ENCODE measurements at regions not wholly inside any gene's neighbourhood (a gene's known extent, or its start where the extent isn't known, plus 50 kb on each side); places are given as distances from the start of the nearest gene placed in this dataset.
"Not testable (repeated sequence)": the region's sequence is repeated elsewhere in the genome, so short reads cannot be mapped to it uniquely, and the experiment has no call there.

DNA sequence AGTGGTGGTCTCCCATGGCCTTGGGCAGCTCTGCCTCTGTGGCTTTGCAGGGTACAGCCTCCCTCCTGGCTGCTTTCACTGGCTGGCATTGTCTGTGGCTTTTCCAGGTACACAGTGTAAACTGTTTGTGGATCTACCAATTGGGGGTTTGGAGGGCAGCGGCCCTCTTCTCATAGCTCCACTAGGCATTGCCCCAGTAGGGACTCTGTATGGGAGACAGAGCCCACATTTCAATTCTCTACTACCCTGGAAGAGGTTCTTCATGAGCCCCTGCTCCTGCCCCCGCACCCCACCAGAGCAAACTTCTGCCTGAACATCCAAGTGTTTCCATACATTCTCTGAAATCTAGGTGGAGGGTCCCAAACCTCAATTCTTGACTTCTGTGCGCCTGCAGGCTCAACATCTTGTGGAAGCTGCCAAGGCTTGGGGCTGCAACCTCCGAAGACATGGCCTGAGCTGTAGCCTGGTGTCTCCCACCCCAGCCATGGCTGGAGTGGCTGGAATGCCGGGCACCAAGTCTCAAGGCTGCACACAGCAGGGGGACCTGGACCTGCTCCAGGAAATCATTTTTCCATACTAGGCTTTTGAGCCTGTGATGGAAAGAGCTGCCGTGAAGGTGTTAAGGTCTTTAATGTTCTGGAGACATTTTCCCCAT, 63.3 kb upstream of the GOLGA6L1 start:
- TF ChIP-seq, protein P1, sequence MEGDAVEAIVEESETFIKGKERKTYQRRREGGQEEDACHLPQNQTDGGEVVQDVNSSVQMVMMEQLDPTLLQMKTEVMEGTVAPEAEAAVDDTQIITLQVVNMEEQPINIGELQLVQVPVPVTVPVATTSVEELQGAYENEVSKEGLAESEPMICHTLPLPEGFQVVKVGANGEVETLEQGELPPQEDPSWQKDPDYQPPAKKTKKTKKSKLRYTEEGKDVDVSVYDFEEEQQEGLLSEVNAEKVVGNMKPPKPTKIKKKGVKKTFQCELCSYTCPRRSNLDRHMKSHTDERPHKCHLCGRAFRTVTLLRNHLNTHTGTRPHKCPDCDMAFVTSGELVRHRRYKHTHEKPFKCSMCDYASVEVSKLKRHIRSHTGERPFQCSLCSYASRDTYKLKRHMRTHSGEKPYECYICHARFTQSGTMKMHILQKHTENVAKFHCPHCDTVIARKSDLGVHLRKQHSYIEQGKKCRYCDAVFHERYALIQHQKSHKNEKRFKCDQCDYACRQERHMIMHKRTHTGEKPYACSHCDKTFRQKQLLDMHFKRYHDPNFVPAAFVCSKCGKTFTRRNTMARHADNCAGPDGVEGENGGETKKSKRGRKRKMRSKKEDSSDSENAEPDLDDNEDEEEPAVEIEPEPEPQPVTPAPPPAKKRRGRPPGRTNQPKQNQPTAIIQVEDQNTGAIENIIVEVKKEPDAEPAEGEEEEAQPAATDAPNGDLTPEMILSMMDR (IDR thresholded peaks at IDR 0.05) = not testable (repeated sequence)
- TF ChIP-seq, protein P2, sequence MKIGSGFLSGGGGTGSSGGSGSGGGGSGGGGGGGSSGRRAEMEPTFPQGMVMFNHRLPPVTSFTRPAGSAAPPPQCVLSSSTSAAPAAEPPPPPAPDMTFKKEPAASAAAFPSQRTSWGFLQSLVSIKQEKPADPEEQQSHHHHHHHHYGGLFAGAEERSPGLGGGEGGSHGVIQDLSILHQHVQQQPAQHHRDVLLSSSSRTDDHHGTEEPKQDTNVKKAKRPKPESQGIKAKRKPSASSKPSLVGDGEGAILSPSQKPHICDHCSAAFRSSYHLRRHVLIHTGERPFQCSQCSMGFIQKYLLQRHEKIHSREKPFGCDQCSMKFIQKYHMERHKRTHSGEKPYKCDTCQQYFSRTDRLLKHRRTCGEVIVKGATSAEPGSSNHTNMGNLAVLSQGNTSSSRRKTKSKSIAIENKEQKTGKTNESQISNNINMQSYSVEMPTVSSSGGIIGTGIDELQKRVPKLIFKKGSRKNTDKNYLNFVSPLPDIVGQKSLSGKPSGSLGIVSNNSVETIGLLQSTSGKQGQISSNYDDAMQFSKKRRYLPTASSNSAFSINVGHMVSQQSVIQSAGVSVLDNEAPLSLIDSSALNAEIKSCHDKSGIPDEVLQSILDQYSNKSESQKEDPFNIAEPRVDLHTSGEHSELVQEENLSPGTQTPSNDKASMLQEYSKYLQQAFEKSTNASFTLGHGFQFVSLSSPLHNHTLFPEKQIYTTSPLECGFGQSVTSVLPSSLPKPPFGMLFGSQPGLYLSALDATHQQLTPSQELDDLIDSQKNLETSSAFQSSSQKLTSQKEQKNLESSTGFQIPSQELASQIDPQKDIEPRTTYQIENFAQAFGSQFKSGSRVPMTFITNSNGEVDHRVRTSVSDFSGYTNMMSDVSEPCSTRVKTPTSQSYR (CRISPR knock-in tag; IDR thresholded peaks at IDR 0.05) = not testable (repeated sequence)
- not testable (repeated sequence) for TF ChIP-seq NFE2L1 (CRISPR knock-in tag; IDR thresholded peaks at IDR 0.05); KAT7 (CRISPR knock-in tag; IDR thresholded peaks at IDR 0.05; ENCODE audit: borderline replicate concordance); AFF4 (CRISPR knock-in tag; IDR thresholded peaks at IDR 0.05; ENCODE audit: borderline replicate concordance); CREB1 (CRISPR knock-in tag; IDR thresholded peaks at IDR 0.05); ZNF416 (CRISPR knock-in tag; IDR thresholded peaks at IDR 0.05); ATF3 (CRISPR knock-in tag; conservative IDR thresholded peaks at IDR 0.05); JUN (CRISPR knock-in tag; IDR thresholded peaks at IDR 0.05); ATF1 (CRISPR knock-in tag; IDR thresholded peaks at IDR 0.05); ATF2 (CRISPR knock-in tag; IDR thresholded peaks at IDR 0.05; ENCODE audit: borderline replicate concordance, low read depth); FOXJ3 (CRISPR knock-in tag; IDR thresholded peaks at IDR 0.05; ENCODE audit: borderline replicate concordance)
- TF ChIP-seq, protein P3, sequence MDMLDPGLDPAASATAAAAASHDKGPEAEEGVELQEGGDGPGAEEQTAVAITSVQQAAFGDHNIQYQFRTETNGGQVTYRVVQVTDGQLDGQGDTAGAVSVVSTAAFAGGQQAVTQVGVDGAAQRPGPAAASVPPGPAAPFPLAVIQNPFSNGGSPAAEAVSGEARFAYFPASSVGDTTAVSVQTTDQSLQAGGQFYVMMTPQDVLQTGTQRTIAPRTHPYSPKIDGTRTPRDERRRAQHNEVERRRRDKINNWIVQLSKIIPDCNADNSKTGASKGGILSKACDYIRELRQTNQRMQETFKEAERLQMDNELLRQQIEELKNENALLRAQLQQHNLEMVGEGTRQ (CRISPR knock-in tag; IDR thresholded peaks at IDR 0.05) = not testable (repeated sequence)
- TF ChIP-seq, protein P4, sequence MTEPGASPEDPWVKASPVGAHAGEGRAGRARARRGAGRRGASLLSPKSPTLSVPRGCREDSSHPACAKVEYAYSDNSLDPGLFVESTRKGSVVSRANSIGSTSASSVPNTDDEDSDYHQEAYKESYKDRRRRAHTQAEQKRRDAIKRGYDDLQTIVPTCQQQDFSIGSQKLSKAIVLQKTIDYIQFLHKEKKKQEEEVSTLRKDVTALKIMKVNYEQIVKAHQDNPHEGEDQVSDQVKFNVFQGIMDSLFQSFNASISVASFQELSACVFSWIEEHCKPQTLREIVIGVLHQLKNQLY (CRISPR knock-in tag; IDR thresholded peaks at IDR 0.05) = not testable (repeated sequence)
